GDM1 (cell line): ENCODE measurements at regions not wholly inside any gene's neighbourhood (a gene's known extent, or its start where the extent isn't known, plus 50 kb on each side); places are given as distances from the start of the nearest gene placed in this dataset.
"Not testable (repeated sequence)": the region's sequence is repeated elsewhere in the genome, so short reads cannot be mapped to it uniquely, and the experiment has no call there.

Experiments used
- DNase-seq: peaks from one replicate; lab custom pipeline; 2025; lab: John Stamatoyannopoulos, UW

DNA sequence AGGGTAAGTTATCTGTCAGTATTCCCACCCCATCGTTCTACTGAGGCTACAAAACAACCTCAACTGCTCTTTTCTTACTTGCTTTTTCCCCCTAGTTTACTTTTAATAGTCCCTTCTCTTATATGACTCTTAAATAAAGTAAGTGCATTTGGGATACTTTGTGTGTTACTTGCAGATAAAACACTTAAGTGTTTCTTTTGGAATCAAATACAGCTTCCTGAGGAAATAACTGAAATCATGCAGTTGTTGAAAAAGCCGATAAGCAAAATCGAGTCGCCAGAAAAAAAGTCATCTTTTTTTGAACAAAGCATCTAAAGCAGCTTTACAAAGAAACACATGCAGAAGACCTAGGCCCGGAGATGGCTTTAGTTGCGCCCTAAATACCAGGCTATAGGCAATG is 53.5 kb upstream of the EPB41L4A start:
- no peak for DNase-seq

DNA sequence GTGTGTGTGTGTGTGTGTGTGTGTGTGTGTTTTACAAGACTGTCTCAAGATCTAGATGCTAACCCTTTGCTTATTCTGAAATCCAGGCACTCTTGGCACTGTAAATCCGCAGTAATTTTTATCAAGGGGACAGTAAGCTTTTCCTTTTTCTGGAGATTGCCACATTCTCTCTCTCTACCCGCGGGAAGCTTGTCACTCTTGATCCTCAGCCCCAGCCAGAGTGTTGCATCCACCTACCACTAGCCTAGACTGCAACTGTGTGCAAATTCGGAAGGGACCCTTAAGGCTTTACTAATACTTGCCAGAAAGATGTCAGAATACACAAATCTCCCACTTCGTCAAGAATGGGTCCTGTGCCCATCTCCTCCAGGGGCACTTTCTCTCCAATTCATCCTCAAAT is 54.9 kb upstream of the EPB41L4A start:
- DNase-seq, result no peak

GRCh38 chr5:112475747-112476365 is 56.8 kb upstream of the EPB41L4A start:
- no peak for DNase-seq

GRCh38 chr5:112479418-112479817 is 60.3 kb upstream of the EPB41L4A start:
- no peak for DNase-seq

DNA sequence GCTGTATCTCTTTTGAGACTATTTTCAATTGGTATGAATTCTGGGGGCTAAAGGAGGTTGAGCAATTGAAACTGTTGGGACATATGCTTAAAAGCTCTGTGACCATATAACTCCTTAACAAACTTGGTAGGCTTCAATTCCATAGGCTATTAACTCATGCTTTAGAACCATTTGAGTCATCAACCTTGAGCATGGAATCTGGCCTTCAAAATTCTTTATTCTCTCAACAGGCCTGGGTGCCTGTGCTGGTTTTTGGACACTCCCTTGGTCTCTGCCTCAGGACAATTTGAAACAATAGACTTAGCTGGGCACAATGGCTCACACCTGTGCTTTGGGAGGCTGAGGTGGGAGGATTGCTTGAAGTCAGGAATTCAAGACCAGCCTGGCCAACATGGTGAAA is 61.4 kb upstream of the EPB41L4A start:
- no peak for DNase-seq

- no peak for DNase-seq
Observed at GRCh38 chr5:112483704-112484103, 64.6 kb upstream of the EPB41L4A start.

DNA sequence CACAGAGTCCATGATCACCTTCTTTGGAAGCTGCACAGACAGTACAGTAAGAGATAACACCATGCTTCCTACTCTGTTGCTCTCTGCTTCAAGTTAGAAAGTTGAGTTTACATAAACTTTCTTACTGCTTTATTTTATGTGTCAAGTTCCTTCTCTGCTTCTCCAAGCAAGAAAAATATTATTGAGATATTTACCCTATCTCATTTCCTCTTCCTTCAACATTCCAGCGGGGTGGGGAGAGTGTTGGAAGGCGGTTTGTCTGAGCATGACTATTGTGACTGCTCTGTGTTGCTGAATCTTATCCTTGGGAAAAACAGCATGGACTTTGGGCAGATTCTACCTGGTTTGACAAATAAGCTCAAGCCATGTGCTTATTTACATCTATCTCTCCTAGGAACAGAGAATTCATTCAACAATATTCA is 66.9 kb upstream of the EPB41L4A start:
- no peak for DNase-seq

- DNase-seq, result no peak
Observed at GRCh38 chr5:112491257-112491656, 72.2 kb upstream of the EPB41L4A start.

DNA sequence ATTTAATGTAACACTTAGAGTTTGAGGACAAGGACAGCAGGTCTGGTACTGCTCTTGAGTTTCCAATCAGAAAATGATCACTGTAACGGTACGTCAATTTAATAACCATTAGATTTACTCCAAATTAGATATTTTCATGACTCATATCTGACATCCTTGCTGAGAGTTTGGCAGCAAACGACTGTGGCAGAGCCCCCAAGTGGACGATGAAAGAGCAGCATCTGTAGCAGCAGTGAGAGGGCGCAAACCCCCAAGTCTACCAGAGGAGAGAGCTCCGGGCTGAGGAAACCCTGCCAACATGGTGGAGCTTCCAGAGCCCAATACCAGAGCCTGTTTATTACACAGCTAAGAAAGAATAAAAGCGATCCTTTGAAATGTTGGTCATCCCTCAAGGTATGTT is 73.2 kb upstream of the EPB41L4A start:
- peak; percentile 3 for DNase-seq

GRCh38 chr5:112503749-112504501 is 84.8 kb upstream of the EPB41L4A start:
- not testable (repeated sequence) for DNase-seq

GRCh38 chr5:112509097-112509496 is 90.0 kb upstream of the EPB41L4A start:
- DNase-seq, result not testable (repeated sequence)

- no peak for DNase-seq
Observed at GRCh38 chr5:112511920-112512319, 92.8 kb upstream of the EPB41L4A start.

DNA sequence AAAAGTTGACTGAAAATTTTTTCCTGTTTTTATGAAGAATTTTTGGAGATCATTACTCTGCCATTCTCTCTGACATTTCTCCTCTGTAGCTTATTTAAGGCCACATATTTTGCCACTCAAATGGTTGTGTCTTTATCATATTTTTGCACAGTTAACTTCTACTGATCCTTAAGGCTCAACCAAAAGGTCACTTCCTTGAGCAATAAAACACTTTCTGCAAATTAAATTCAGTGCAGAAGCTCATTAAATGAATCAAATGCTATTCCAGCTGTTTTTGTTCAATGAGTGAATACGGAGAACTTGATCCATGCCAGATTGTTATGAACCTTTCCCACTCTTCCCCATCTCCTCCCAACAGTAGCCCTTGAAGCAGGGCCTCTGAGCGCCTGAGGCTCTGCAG is 93.8 kb upstream of the EPB41L4A start:
- DNase-seq, result no peak

DNA sequence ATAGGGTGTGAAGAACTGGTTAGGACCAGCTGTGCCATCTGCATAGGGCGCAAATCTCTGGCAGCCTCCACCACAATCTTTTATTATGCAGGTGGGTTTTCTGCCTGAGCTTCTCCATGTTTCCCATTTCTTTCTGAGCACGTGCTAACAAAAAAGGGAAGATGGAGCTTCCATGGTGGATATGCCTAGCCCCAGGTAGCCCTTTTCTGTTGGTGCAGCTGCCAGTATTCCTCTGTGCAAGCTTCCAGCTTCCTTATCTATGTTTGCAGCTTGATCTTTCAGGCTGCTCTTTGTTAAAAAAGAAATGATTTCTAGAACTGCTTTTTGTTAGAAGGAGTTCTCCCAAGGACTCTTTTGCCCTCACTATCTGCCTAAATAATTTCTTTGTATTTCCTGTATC is 95.0 kb upstream of the EPB41L4A start:
- DNase-seq, result no peak

- not testable (repeated sequence) for DNase-seq
Observed at GRCh38 chr5:112520474-112520873, 101.4 kb upstream of the EPB41L4A start.

DNA sequence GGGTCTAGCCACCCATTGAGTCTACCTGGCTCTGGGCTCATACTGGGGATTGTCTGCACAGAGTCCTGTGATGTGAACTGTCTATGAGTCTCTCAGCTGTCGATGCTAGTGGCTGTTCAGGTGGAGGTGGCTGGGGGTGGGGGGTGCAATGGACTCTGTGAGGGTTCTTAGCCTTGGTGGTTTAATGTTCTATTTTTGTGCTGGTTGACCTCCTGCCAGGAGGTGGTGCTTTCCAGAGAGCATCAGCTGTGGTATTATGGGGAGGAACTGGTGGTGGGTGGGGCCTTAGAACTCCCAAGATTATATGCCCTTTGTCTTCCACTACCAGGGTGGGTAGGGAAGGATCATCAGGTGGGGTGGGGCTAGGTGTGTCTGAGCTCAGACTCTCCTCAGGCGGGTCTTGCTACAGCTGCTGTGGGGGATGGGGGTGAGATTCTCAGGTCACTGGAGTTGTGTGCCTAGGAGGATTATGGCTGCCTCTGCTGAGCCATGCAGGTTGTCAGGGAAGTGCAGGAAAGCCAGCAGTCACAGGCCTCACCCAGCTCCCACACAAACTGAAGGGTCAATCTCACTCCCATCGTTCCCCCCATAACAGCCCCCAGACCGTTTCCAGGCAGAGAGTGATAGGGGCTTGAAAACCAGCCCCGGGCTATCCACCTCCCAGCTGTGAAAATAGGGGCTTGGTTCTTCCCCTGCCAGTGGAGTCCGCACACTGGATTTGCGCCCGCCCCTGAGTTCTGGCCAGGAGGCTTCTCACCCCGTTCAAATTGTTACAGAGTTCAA is 104.0 kb upstream of the EPB41L4A start:
- DNase-seq, result not testable (repeated sequence)

DNA sequence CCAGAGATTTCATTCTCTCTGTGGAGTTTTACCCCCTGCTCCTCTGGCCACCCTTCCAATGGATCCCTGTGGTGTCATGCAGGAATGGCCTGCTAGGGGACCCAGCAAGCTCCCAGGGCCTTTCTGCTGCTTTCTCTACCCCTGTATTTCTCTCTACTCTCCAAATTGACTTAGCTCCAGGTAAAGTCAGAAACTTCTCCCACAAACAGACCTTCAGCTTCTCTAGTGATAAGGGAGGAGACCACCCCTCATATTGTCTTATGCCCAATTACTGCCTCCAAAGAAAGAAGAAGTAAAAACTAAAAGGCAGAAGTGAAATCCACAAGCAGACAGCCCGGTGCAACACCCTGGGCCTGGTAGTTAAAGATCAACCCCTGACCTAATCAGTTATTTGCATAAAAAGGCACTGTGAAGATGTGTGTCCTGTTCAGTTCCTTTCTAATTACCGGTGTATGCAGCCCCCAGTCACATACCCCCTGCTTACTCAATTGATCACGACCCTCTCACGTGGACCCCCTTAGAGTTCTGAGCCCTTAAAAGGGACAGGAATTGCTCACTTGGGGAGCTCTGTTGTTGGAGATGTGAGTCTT is 104.7 kb upstream of the EPB41L4A start:
- DNase-seq, result not testable (repeated sequence)

DNA sequence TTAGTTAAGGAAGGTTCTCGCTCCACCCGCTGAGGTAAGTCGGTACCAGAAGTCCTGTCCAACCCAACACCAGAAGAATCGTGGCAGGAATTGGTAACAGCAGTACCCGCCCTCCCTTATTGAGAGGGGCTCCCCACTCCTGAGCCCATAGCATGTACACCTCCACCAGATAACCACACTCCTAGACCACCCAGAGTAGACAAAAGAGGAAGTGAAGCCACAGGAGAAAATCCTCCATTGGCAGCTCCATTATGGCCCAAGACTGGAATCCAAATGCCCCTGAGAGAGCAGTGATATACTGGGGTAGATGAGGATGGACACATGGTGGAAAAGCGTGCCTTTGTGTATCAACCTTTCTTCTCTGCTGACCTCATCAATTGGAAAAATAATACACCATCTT is 106.1 kb upstream of the EPB41L4A start:
- DNase-seq, result no peak

- DNase-seq, result no peak
Observed at GRCh38 chr5:112528928-112529327, 109.9 kb upstream of the EPB41L4A start.

DNA sequence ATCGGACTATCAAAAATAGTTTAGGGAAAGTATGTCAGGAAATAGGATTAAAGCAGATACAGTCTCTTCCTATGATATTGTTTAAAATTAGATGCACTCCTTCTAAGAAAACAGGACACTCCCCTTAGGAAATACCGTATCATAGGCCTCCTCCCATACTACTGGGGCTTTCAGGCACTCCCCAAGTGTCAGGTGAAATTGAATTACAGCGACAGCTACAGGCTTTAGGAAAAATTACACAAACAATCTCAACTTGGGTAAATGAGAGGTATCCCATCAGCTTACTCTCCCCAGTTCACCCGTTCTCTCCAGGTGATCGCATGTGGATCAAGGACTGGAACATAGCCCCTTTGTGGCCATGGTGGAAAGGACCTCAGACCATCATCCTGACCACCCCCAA is 110.4 kb upstream of the EPB41L4A start:
- DNase-seq, result no peak

- DNase-seq, result no peak
Observed at GRCh38 chr5:112532654-112533360, 113.7 kb upstream of the EPB41L4A start.

GRCh38 chr5:112533362-112533761 is 114.3 kb upstream of the EPB41L4A start:
- no peak for DNase-seq
